Mammary epithelial cell (primary cell): ENCODE measurements at regions not wholly inside any gene's neighbourhood (a gene's known extent, or its start where the extent isn't known, plus 50 kb on each side); places are given as distances from the start of the nearest gene placed in this dataset.

Source experiments
- CTCF ChIP-seq, 2 donors: IDR thresholded peaks in 1 of 2; conservative IDR thresholded peaks in 1 of 2; 2 replicates each; pipeline ENCODE4 v1.5.1; 2011 to 2012; ENCODE audit warnings: inconsistent platforms in 2 of 2, low read length in 2 of 2, mild to moderate bottlenecking in 2 of 2, control low read depth in 1 of 2, low read depth in 1 of 2; ENCODE audit not compliant: insufficient read depth in 1 of 2; ENCODE audit errors: extremely low read depth in 1 of 2
- EZH2 ChIP-seq: IDR thresholded peaks from 2 replicates; pipeline ENCODE4 v1.6.1; 2012; ENCODE audit warnings: low read length, inconsistent platforms, borderline replicate concordance

- TF ChIP-seq EZH2: no peak
- TF ChIP-seq CTCF (conservative IDR thresholded peaks at IDR 0.05 in 1 of 2, IDR thresholded peaks at IDR 0.05 in 1 of 2; ENCODE audit: extremely low read depth in 1 of 2, insufficient read depth in 1 of 2, low read depth in 1 of 2, low read length in 2 of 2): no peak
Observed at GRCh38 chr1:200468264-200469001, 58.6 kb upstream of the ZNF281 start.
